Sigmoid colon (tissue), 6 donors: ENCODE measurements at regions not wholly inside any gene's neighbourhood (a gene's known extent, or its start where the extent isn't known, plus 50 kb on each side); places are given as distances from the start of the nearest gene placed in this dataset.

Source experiments
- DNase-seq: peaks from one replicate; pipeline ENCODE4 v3.0.0-alpha.2; 2019
- H3K27ac ChIP-seq, 4 donors: fragments of 200-600 bp; sonication (generic); one replicate each; pipeline ENCODE4 v1.5.1; 2016 to 2019; ENCODE audit warnings: mild to moderate bottlenecking in 1 of 4
- H3K27me3 ChIP-seq, 3 donors: fragments of 200-600 bp; sonication (generic); one replicate each; pipeline ENCODE4 v1.5.1; 2019; ENCODE audit warnings: mild to moderate bottlenecking in 1 of 3
- H3K36me3 ChIP-seq, 4 donors: fragments of 200-600 bp; sonication (generic); one replicate each; pipeline ENCODE4 v1.5.1; 2016 to 2019
- H3K4me1 ChIP-seq, 4 donors: fragments of 200-600 bp; sonication (generic); one replicate each; pipeline ENCODE4 v1.5.1; 2017 to 2019
- H3K4me3 ChIP-seq, 4 donors: fragments of 200-600 bp; sonication (generic); one replicate each; pipeline ENCODE4 v1.5.1; 2017 to 2019; ENCODE audit warnings: mild to moderate bottlenecking in 2 of 4, moderate library complexity in 1 of 4
- H3K9me3 ChIP-seq, 4 donors: fragments of 200-600 bp in 3 of 4; sonication (generic) in 3 of 4; one replicate each; pipeline versions ENCODE4 v1.5.1 to v1.6.1; 2013 to 2019
- EP300 ChIP-seq, 4 donors: sonication (generic); formaldehyde crosslinking; IDR thresholded peaks; one replicate each; pipeline ENCODE4 v1.6.1; 2017; ENCODE audit warnings: antibody characterized with exemption in 4 of 4
- POLR2A ChIP-seq, 2 donors: fragments of 450-650 bp; IDR thresholded peaks; one replicate each; pipeline ENCODE4 v1.6.1; 2016; ENCODE audit warnings: antibody characterized with exemption in 2 of 2, mild to moderate bottlenecking in 2 of 2, moderate library complexity in 2 of 2
- POLR2AphosphoS5 ChIP-seq, 4 donors: sonication (generic); formaldehyde crosslinking; IDR thresholded peaks; one replicate each; pipeline ENCODE4 v1.6.1; 2017; ENCODE audit warnings: antibody characterized with exemption in 4 of 4
- WGBS, 2 donors: extraction: QIAGEN DNeasy Blood & Tissue Kit; methylation state at CpG; one replicate each; pipeline ENCODE4 v1.1.7; 2013; 5-methylcytosine and 5-hydroxymethylcytosine counted together
- intact Hi-C: fragments of 100-400 bp; cut with DNase I; formaldehyde crosslinking; loops from one replicate; pipeline ENCODE4 v1.15.1; 2023
- TF ChIP-seq, protein P1 (sequence below), 4 experiments: fragments of 450-650 bp in 3 of 4; fragments of 200-600 bp in 1 of 4; IDR thresholded peaks; one replicate each; pipeline ENCODE4 v1.5.1; 2016 to 2019; ENCODE audit warnings: antibody characterized with exemption in 4 of 4, mild to moderate bottlenecking in 3 of 4, moderate library complexity in 2 of 4
- donor health status: healthy with polysubstance abuse.
- donor health status: healthy.

GRCh38 chr15:38631119-38632075 is 66.8 kb upstream of the RASGRP1 start:
- Histone ChIP-seq H3K36me3 (no peaks in the 10 kb centered on the region), H3K27ac (no peak overlapping the region), H3K4me1 (no peaks in the 10 kb centered on the region), H3K4me3 (no peak overlapping the region), H3K9me3 (no peaks in the 10 kb centered on the region), H3K27me3 (no peaks in the 10 kb centered on the region)
- intact Hi-C loops: no loop called here
- 72 to 87% methylated on average over 5 of the region's 5 CpGs for WGBS, 2 donors
- no peak for TF ChIP-seq POLR2A (IDR thresholded peaks at IDR 0.05)
- TF ChIP-seq EP300 (IDR thresholded peaks at IDR 0.05): no peak
- TF ChIP-seq POLR2AphosphoS5 (IDR thresholded peaks at IDR 0.05): no peak
- TF ChIP-seq, protein P1, sequence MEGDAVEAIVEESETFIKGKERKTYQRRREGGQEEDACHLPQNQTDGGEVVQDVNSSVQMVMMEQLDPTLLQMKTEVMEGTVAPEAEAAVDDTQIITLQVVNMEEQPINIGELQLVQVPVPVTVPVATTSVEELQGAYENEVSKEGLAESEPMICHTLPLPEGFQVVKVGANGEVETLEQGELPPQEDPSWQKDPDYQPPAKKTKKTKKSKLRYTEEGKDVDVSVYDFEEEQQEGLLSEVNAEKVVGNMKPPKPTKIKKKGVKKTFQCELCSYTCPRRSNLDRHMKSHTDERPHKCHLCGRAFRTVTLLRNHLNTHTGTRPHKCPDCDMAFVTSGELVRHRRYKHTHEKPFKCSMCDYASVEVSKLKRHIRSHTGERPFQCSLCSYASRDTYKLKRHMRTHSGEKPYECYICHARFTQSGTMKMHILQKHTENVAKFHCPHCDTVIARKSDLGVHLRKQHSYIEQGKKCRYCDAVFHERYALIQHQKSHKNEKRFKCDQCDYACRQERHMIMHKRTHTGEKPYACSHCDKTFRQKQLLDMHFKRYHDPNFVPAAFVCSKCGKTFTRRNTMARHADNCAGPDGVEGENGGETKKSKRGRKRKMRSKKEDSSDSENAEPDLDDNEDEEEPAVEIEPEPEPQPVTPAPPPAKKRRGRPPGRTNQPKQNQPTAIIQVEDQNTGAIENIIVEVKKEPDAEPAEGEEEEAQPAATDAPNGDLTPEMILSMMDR (IDR thresholded peaks at IDR 0.05): no peak
- DNase-seq: no peak

- TF ChIP-seq EP300 (IDR thresholded peaks at IDR 0.05): no peak
- TF ChIP-seq, protein P1 (IDR thresholded peaks at IDR 0.05): no peak
- TF ChIP-seq POLR2A (IDR thresholded peaks at IDR 0.05): no peak
- TF ChIP-seq POLR2AphosphoS5 (IDR thresholded peaks at IDR 0.05): no peak
- H3K4me3 ChIP-seq: no peak overlapping the region
- no peaks in the 10 kb centered on the region for H3K9me3 ChIP-seq
- no peaks in the 10 kb centered on the region for H3K36me3 ChIP-seq
- DNase-seq: no peak
- 42 to 45% methylated on average over 2 of the region's 2 CpGs for WGBS, 2 donors
- intact Hi-C loops: no loop called here
- no peak overlapping the region for H3K27ac ChIP-seq
- no peaks in the 10 kb centered on the region for H3K4me1 ChIP-seq
- no peaks in the 10 kb centered on the region for H3K27me3 ChIP-seq
These were observed 70.6 kb upstream of the RASGRP1 start for GRCh38 chr15:38635170-38635569.

DNA sequence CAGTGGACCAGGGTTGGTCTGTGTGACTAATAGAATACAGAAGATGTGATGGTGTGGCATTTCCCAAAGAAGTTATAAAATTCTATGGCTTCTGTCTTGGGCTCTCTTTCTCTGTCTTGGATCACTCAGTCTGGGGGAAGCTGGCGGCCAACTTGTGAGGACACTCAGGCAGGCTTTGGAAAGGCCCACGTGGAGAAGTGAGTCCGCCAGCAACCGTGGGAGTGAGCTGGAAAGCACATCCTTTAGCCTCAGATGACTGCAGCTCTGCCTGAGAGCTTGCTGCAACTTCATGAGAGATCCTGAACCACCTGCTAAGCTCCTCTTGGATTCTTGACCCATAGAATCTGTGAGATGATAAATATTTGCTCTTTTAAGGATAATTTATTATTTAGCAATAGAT is 72.0 kb upstream of the RASGRP1 start:
- H3K27me3 ChIP-seq: no peaks in the 10 kb centered on the region
- H3K4me3 ChIP-seq: no peak overlapping the region
- TF ChIP-seq POLR2A (IDR thresholded peaks at IDR 0.05) (no peak), POLR2AphosphoS5 (IDR thresholded peaks at IDR 0.05) (no peak), EP300 (IDR thresholded peaks at IDR 0.05) (no peak)
- TF ChIP-seq, protein P1 (IDR thresholded peaks at IDR 0.05): no peak
- H3K9me3 ChIP-seq: no peaks in the 10 kb centered on the region
- H3K4me1 ChIP-seq: no peaks in the 10 kb centered on the region
- DNase-seq: no peak
- WGBS, 2 donors: 87 to 91% methylated on average over 4 of the region's 4 CpGs
- H3K27ac ChIP-seq: no peak overlapping the region
- intact Hi-C loops: no loop called here
- H3K36me3 ChIP-seq: no peaks in the 10 kb centered on the region

DNA sequence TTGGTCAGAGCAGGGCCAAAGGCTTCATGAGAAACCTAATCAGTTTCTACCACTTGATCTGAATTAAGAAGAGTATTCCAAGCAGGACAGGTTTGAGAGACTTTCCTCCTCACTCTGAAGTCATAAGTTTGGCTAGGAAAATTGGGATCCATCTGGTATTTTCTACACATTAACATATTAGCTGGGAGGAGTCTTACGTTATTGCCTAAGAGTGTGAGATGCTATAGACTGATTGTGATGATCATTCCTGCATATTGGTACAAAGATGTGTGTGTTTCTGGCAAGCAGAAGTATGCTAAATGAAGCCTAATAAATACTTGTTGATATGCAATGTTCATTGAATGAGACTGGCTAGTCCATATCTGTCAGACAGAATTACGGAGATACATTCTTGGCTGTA is 73.5 kb upstream of the RASGRP1 start:
- H3K4me1 ChIP-seq: no peaks in the 10 kb centered on the region
- H3K27ac ChIP-seq: no peak overlapping the region
- H3K4me3 ChIP-seq: no peak overlapping the region
- TF ChIP-seq, protein P1 (IDR thresholded peaks at IDR 0.05): no peak
- TF ChIP-seq EP300 (IDR thresholded peaks at IDR 0.05) (no peak), POLR2A (IDR thresholded peaks at IDR 0.05) (no peak), POLR2AphosphoS5 (IDR thresholded peaks at IDR 0.05) (no peak)
- intact Hi-C loops: no loop called here
- WGBS, 2 donors: 49 to 96% methylated on average over 2 of the region's 2 CpGs
- no peaks in the 10 kb centered on the region for H3K36me3 ChIP-seq
- no peaks in the 10 kb centered on the region for H3K9me3 ChIP-seq
- DNase-seq: no peak
- H3K27me3 ChIP-seq: no peaks in the 10 kb centered on the region
